Gastroesophageal sphincter (tissue), 3 donors: ENCODE measurements at regions not wholly inside any gene's neighbourhood (a gene's known extent, or its start where the extent isn't known, plus 50 kb on each side); places are given as distances from the start of the nearest gene placed in this dataset.

Source experiments
- POLR2A ChIP-seq, 2 donors: fragments of 450-650 bp; IDR thresholded peaks; one replicate each; pipeline ENCODE4 v1.6.1; 2017; ENCODE audit warnings: antibody characterized with exemption in 2 of 2, mild to moderate bottlenecking in 2 of 2, moderate library complexity in 1 of 2
- TF ChIP-seq, protein P1 (sequence below), 4 experiments: fragments of 200-600 bp in 2 of 4; fragments of 450-650 bp in 2 of 4; sonication (generic) in 1 of 4; IDR thresholded peaks; one replicate each; pipeline ENCODE4 v1.5.1; 2017 to 2019; ENCODE audit warnings: antibody characterized with exemption in 4 of 4, mild to moderate bottlenecking in 2 of 4, moderate library complexity in 2 of 4

DNA sequence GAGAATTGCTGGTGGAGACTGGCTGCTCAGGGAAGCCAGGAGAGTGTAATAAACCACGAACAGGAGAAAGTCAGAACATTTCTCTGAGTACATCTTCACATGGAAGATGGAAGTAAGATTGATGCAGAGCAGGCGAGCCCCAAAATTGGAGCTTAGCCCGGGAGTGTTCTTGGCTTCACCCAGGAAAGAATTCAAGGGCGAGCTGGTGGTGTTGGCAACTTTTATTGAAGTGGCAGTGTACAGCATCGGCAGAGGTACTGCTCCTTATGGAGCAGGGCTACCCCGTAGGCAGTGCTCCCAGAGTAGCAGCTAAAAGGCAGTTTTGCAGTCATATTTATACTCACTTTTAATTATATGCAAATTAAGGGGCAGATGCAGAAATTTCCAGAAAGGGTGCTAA is 281.4 kb upstream of the MEX3C start:
- TF ChIP-seq, protein P1, sequence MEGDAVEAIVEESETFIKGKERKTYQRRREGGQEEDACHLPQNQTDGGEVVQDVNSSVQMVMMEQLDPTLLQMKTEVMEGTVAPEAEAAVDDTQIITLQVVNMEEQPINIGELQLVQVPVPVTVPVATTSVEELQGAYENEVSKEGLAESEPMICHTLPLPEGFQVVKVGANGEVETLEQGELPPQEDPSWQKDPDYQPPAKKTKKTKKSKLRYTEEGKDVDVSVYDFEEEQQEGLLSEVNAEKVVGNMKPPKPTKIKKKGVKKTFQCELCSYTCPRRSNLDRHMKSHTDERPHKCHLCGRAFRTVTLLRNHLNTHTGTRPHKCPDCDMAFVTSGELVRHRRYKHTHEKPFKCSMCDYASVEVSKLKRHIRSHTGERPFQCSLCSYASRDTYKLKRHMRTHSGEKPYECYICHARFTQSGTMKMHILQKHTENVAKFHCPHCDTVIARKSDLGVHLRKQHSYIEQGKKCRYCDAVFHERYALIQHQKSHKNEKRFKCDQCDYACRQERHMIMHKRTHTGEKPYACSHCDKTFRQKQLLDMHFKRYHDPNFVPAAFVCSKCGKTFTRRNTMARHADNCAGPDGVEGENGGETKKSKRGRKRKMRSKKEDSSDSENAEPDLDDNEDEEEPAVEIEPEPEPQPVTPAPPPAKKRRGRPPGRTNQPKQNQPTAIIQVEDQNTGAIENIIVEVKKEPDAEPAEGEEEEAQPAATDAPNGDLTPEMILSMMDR (IDR thresholded peaks at IDR 0.05) = no peak
- no peak for TF ChIP-seq POLR2A (IDR thresholded peaks at IDR 0.05)
